H1 (cell line): ENCODE measurements at regions not wholly inside any gene's neighbourhood (a gene's known extent, or its start where the extent isn't known, plus 50 kb on each side); places are given as distances from the start of the nearest gene placed in this dataset.

ENCODE experiments used
- ATF3 ChIP-seq: IDR thresholded peaks from 2 replicates; pipeline ENCODE4 v1.6.1; 2011; ENCODE audit warnings: low read depth, mild to moderate bottlenecking, low read length; ENCODE audit not compliant: insufficient read depth
- CHD7 ChIP-seq: fragments of 300-600 bp; sonication (generic); IDR thresholded peaks from 2 replicates; pipeline ENCODE4 v1.7.1; 2012; ENCODE audit warnings: low read length, moderate library complexity, mild to moderate bottlenecking, inconsistent platforms; ENCODE audit not compliant: insufficient replicate concordance
- FOSL1 ChIP-seq: IDR thresholded peaks from 2 replicates; pipeline ENCODE4 v1.6.1; 2011; ENCODE audit warnings: mild to moderate bottlenecking, low read depth, low read length, moderate library complexity; ENCODE audit not compliant: insufficient read depth
- RNF2 ChIP-seq: fragments of 200-900, 300-1000 bp; sonication (generic); IDR thresholded peaks from 2 replicates; pipeline ENCODE4 v1.7.1; 2016; ENCODE audit warnings: borderline replicate concordance, low read depth, mild to moderate bottlenecking, antibody characterized with exemption, low read length; ENCODE audit not compliant: poor library complexity, severe bottlenecking; ENCODE audit errors: missing control alignments
- SP2 ChIP-seq: IDR thresholded peaks from 2 replicates; pipeline ENCODE4 v1.6.1; 2012; ENCODE audit warnings: mild to moderate bottlenecking, low read length, inconsistent platforms

GRCh38 chr15:96737408-96737807 is 406.9 kb downstream of the NR2F2 start (continued):
- no peak for TF ChIP-seq CHD7
- TF ChIP-seq ATF3, result no peak
- no peak for TF ChIP-seq RNF2
- TF ChIP-seq SP2, result no peak
- TF ChIP-seq FOSL1, result no peak
